ENCODE measurements at regions not wholly inside any gene's neighbourhood (a gene's known extent, or its start where the extent isn't known, plus 50 kb on each side); places are given as distances from the start of the nearest gene placed in this dataset.

DNA sequence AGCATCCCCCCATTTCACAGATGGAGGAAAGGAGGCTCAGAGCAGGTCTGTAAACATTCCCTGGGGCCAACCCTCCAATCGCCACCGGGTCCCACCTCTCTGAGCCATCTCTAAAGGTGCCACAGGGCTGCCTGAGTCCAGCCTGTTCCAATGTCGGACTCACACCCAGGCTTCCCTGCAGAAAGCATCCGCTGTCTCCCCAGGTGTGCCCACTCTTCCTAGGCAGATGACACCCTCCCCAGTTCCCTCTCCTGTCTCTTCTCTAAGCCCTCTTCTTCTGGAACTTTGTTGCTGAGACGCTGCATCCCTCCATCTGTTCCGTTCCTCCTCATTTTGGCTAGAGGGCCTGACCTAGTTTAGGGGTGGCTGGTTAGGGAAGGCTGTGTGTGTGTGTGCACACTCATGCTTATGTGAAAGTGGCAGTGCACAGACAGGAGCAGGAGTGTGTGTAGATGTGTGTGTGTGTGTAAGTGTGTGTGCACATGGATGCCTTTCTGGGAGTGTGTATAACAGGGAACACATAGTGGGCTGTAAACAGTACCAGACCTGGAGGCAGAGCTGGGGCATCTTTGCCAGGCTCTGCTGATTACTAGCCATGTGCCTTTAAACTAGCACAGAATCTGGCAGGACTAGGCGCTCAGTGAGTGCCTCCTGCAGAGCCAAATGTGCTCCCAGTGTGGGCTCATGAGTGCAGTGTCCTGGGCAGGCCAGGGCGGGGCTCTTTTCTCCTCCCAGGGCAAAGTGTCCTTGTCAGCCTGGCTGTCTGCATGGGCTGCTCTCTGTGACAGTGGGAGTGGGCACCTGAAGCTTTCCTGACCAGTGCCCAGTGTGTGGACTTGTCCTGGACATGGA is 77.3 kb upstream of the NECTIN1 start:
- DNase-seq: no peak

DNA sequence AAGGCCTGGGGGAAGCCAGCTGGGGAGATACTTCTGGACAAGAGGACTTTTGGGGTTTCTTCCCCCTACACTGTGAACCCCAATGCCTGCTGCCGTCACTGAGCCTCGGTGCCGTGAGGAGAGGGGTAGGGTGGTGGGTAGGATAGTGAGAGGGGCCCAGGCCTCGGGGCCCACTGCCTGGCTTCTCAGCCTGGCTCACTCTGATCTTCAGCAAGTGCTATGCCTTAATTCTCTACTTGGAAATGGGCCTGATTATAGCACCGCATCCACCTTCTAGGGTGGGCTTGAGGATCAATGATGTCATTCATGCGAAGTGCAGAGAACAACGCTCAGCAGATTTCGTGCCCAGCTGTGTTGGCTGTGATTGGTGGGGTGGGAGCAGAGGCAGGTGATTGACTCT is 76.7 kb upstream of the NECTIN1 start:
- no peak for DNase-seq

DNA sequence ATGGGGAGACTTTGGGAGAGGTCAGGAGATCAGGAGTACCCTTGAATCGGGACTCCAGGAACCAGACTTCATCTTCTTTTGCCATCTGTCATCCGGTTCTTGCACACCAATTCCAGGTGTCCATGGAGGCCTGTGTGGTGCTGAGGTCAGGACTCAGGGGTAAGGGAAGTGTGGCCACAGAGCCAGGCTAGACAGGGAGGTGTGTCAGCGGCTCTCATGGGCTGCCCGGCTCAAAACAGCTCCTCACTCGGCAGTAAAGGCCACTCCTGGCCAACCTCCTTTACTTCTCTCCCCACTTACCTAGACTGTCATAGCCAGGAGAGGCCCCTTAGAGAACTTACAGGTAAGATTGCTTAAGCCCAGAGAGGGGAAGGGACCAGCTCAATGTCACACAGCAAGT is 75.7 kb upstream of the NECTIN1 start:
- DNase-seq: no peak

DNA sequence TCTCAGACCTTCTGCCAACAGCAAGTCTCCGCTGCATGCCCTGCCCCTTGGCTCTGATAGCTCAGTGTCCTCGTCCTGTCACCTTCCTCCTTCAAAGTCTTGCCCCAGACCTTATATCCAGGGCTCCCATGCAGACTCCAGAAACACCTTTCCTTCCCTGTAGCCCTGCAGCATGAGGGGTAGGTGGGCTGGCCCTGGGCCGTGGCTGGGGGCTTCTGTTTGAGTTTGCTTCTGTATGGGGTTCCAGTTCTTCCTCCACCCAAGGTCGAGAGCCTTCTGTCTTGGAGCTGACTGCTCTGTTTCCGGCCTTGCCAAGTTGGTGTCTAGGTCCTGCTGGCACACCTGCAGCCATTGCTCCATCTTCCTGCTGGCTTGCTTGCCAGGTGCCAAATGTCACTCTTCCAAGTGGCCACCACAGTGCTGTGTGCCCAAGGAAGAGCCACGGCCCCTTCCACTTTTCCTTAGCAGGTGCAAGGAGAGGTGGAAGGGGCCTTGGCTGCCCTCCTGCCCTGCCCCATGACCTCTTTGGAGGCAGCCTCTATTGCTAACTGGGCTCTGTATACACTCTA is 74.8 kb upstream of the NECTIN1 start:
- no peak for DNase-seq

- DNase-seq: no peak
Measured at GRCh38 chr11:119803139-119803538, 74.1 kb upstream of the NECTIN1 start.

GRCh38 chr11:119802670-119803069 is 73.7 kb upstream of the NECTIN1 start:
- DNase-seq: no peak

DNA sequence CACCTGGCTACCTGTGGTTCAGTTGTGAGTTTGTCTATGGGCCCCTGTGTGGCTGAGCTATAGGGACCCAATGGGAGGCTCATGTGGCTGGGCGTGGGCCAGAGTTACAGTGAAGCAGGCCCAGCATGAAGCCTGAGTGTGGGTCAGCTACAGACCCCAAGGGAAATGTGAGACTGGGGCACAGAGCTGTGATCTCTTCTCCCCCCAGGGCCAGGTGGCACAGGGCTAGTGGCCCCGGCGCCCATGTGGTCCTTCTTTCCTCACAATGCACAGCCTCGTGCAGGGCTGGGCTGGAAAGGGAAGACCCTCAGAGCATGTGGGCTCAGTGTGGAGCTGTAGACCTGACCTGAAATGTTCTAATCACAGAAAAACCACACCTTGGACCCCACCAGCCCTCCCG is 71.6 kb upstream of the NECTIN1 start:
- DNase-seq: no peak

DNA sequence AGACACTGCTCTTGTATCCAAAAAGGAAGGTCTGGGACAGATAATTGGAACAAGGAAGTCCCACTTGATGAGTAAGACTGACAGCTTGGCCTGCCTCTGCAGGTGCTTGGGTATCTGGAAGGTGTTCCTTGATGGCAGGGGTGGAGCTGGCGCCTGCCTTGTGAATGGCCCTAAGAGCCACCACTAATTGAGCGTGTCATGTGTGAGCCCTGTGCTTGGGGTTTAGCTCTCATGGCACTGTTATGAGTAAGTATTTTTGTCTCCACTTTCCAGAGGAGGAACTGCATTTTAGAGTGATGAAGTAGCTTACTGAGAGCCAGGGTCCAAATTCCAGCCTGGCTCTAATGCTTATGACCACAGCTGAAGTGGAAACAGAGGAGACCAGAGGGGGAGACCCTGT is 71.2 kb upstream of the NECTIN1 start:
- DNase-seq: no peak

DNA sequence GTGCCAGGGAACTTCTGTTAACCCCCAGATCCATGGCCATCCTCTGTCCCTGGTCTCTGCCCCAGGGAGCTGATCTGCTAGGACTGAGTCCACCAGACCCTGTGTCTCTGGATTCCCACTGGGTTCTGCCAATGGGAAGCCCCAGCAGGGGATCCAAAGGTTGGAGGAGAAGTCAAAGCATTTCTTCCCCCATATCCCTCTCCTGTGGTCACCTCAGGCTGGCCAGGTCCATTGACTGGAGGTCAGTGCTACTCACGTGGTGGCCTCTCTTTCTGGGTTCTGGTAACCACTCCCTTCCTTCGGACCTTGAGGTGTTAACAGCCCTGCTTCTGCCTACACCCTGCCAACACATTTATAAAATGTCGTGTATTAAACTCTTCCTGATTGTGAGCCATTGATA is 69.7 kb upstream of the NECTIN1 start:
- no peak for DNase-seq

- DNase-seq: no peak
Measured at GRCh38 chr11:119797736-119798135, 68.7 kb upstream of the NECTIN1 start.

DNA sequence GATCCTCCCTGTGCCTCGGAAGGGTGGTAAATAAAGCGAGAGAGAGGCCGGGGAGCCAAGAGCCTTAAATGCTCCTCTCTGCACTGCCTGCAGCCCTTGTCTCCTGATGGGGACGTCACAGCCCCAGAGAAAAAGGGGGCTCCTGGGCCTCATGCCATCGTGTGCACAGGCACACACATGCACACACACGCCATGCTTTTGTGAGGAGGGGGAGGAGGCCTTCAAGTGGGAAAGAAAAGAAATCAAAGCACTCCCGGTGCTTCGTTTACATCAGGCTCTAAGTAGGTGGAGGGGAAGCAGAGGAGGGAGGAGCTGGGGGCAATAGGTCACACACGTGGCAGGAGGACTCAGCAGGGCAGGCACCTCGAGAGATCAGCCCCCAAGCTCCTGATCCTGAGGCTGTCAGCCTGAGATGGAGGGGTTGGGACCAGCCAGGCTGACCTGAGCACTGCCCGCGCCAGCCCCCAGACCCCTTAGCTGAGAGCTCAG is 68.2 kb upstream of the NECTIN1 start:
- DNase-seq: no peak

- no peak for DNase-seq
Measured at GRCh38 chr11:119796363-119797060, 67.5 kb upstream of the NECTIN1 start.

DNA sequence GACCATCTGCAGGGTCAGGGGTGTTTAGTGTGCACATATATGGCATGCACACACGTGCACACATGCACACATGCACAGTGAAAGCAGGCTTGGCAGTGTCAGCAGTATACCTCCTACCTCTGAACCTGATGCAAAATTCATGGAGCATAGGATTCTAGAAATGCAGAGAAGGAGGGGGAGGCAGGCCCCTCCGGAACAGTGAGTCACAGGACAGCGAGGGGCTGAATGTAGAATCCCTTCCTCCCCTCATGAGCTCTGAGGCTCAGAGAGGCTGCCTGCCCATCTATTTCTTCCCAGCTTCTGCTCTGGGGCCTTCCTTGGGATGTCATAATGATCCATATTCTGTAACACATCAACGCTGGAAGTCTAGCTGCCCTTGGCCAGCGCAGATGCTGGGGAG is 66.7 kb upstream of the NECTIN1 start:
- DNase-seq: no peak

DNA sequence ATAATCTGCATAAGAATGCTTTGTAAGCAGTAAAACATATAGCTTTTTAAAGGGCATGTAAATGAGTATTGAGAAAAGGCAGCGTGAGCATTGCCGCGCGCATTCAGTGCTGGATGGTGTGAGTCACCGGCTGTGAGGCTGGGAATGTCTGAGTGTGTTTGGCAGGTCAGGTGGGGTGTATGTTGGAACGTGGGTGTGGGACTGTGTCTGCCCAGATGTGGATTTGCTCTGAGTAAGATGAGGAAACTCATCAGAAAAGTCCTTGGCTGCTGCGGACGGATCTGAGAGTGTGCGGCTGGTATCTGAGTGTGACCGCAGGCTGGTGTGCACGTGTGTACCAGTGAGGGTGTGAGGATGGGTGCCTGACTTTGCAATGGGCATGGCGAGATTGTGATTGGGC is 66.2 kb upstream of the NECTIN1 start:
- no peak for DNase-seq

DNA sequence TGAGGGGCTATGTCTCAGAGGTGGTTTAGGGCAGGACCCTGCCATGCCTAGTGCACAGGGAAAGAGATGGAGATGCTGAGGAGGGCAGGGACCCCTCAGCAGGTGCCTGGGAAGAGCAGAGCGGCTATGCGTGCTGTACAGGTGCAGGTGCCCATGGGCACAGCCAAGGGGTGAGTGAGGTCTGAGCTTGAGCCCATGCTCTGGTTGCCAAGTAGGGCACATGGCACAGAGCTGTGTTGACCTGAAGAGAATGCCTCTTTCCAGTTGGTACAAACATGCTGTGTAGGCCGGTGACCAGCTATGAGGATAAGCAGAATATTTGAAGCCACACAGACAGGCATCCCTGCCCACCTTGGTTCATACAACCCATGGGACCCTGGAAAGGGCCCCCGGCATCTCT is 65.8 kb upstream of the NECTIN1 start:
- no peak for DNase-seq

DNA sequence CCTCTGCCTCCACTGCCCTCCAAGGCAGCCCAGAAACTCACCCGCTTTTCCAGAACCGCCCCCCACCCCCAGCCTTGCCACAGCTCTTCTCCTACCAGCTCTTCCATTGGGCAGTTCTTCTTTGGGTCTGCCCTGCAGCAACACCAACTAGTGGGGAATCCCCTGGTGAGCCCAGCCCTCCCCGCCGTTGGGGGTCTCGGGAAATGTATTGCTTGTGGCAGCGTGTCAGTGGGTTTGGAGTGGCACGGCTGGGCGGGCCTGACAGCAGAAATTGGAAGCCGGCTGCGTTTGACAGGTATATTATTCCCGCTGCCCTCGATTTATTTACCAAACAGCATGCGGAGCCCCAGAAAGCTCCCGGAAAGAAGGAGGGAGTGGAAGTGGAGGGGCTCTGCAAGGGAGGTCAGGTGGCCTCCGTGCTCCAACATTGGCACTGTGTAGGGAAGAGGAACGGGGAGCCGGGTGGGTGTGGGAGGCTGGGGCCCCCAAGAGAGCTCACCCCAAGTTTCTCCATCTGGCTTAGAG is 65.2 kb upstream of the NECTIN1 start:
- DNase-seq: no peak

GRCh38 chr11:119793335-119793984 is 64.5 kb upstream of the NECTIN1 start:
- no peak for DNase-seq

DNA sequence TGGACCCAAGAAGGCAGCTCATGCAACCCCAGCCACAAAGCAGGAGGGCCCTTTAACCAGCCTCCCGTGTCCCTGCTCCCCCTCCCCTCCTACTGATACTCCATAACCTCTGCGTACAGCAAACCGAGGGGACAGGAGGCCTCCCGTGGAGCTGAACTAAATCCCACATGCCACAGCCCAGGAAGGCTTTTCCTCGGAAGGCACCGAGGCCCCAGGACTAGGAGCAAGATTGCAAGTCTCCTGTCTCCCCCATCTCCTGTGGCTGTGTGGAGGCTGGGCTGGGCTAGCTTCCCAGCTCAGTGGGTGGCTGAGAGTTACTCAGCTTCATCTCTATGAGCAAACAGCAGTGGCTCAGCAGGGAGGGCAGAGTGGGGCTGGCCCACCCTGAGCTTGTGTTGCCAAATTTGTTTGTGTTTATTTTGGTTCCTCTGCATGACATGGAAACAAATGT is 62.7 kb upstream of the NECTIN1 start:
- no peak for DNase-seq

DNA sequence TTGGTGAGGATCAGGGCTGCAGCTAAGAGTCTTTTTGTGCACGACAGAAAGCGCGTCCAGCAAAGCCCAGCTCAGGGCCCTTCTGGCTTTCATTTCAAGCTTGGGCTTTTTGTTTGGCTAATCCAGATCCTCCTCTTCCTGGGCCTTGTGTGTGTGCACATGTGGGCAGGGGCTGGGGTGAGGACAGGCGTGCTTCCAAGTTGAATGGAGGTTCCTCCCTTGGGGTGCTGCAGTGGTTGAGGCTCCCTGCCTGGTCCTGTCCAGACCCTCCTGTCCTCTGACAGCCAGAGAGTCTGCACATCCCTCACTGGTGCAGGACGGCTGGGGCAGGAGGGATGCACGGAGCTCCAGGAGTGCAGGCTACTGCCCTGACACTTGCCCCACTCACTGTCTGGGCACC is 62.0 kb upstream of the NECTIN1 start:
- no peak for DNase-seq

DNA sequence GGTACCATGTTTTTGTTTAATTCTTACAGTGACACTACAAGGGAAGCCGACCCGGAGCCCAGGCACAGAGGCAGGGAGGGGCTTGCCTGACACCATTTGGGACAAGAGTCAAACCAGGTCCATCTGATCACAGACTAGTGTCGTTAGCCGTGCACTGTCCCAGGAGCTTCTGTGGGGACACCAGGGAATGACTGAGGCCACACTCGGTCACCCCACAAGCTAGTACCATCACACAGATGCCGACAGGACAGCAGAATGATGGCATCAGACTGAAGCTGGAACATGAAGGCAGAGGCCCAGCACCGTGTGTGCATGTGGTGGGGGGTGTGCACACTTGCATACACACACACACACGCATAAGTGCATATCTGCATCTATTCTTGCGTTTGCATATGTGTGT is 61.5 kb upstream of the NECTIN1 start:
- no peak for DNase-seq

GRCh38 chr11:119789766-119790407 is 60.9 kb upstream of the NECTIN1 start:
- DNase-seq: no peak

DNA sequence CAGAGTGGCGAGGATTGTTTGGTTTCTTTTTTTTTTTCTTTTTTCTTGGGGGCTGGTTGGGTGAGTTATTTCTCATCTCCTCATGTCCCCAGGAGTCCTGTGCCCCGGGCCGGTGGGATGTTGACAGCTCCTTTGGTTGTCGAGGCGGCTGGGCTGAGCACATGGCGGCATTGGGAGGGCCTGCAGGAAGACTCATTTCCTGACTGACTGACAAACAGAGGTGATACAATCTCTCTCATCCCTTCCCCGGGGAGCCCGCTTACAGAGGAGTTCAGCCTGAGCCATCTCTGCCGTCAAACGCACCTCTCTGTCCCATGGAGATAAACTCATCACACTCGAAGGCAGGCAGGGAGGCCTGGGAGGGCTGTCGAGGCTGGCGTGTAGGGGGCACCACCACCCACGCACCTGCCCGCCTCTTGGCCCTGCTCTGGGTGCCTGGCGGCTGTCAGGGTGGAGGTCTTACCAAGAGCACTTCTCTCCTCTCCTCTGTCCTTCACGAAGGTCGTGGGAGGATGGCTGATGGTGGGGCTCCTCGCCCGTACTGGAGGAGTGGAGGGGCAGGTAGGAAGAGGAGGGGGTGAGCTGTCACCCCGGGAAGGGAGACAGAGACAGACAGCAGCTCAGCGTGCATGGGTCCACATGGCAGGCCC is 60.0 kb upstream of the NECTIN1 start:
- no peak for DNase-seq

Data from NCI-H524 treated with DMSO at 0.1 percent for 48 hours (cell line).